Ishikawa (cell line): ENCODE measurements at regions not wholly inside any gene's neighbourhood (a gene's known extent, or its start where the extent isn't known, plus 50 kb on each side); places are given as distances from the start of the nearest gene placed in this dataset.

ENCODE experiments used
- CEBPB ChIP-seq: IDR thresholded peaks from 2 replicates; pipeline ENCODE4 v1.6.1; 2012
- CREB1 ChIP-seq: IDR thresholded peaks from 2 replicates; pipeline ENCODE4 v1.6.1; 2012; ENCODE audit warnings: low read depth
- EGR1 ChIP-seq: IDR thresholded peaks from 2 replicates; pipeline ENCODE4 v1.6.1; 2012
- EP300 ChIP-seq: IDR thresholded peaks from 2 replicates; pipeline ENCODE4 v1.6.1; 2012; ENCODE audit warnings: borderline replicate concordance
- FOXM1 ChIP-seq: IDR thresholded peaks from 2 replicates; pipeline ENCODE4 v1.6.1; 2012; ENCODE audit warnings: low read depth, borderline replicate concordance
- MAX ChIP-seq: IDR thresholded peaks from 2 replicates; pipeline ENCODE4 v1.6.1; 2012
- NFIC ChIP-seq: IDR thresholded peaks from 2 replicates; pipeline ENCODE4 v1.6.1; 2012
- RAD21 ChIP-seq: IDR thresholded peaks from 2 replicates; pipeline ENCODE4 v1.6.1; 2012; ENCODE audit warnings: low read depth
- TAF1 ChIP-seq: IDR thresholded peaks from 2 replicates; pipeline ENCODE4 v1.6.1; 2012; ENCODE audit warnings: low read depth, mild to moderate bottlenecking
- TCF12 ChIP-seq: IDR thresholded peaks from 2 replicates; pipeline ENCODE4 v1.6.1; 2012; ENCODE audit warnings: low read depth
- TEAD4 ChIP-seq: IDR thresholded peaks from 2 replicates; pipeline ENCODE4 v1.6.1; 2012
- USF1 ChIP-seq: IDR thresholded peaks from 2 replicates; pipeline ENCODE4 v1.6.1; 2012
- YY1 ChIP-seq: IDR thresholded peaks from 2 replicates; pipeline ENCODE4 v1.6.1; 2012; ENCODE audit warnings: low read depth
- ZBTB7A ChIP-seq: IDR thresholded peaks from 2 replicates; pipeline ENCODE4 v1.6.1; 2012; ENCODE audit warnings: low read depth
- TF ChIP-seq, protein P1 (sequence below): IDR thresholded peaks from 2 replicates; pipeline ENCODE4 v1.6.1; 2012; ENCODE audit warnings: low read depth, mild to moderate bottlenecking

- no peak for TF ChIP-seq TCF12
- no peak for TF ChIP-seq USF1
- no peak for TF ChIP-seq NFIC
- TF ChIP-seq TEAD4, result no peak
- no peak for TF ChIP-seq CEBPB
- TF ChIP-seq EGR1, result no peak
- no peak for TF ChIP-seq ZBTB7A
- TF ChIP-seq FOXM1, result no peak
- TF ChIP-seq, protein P1, sequence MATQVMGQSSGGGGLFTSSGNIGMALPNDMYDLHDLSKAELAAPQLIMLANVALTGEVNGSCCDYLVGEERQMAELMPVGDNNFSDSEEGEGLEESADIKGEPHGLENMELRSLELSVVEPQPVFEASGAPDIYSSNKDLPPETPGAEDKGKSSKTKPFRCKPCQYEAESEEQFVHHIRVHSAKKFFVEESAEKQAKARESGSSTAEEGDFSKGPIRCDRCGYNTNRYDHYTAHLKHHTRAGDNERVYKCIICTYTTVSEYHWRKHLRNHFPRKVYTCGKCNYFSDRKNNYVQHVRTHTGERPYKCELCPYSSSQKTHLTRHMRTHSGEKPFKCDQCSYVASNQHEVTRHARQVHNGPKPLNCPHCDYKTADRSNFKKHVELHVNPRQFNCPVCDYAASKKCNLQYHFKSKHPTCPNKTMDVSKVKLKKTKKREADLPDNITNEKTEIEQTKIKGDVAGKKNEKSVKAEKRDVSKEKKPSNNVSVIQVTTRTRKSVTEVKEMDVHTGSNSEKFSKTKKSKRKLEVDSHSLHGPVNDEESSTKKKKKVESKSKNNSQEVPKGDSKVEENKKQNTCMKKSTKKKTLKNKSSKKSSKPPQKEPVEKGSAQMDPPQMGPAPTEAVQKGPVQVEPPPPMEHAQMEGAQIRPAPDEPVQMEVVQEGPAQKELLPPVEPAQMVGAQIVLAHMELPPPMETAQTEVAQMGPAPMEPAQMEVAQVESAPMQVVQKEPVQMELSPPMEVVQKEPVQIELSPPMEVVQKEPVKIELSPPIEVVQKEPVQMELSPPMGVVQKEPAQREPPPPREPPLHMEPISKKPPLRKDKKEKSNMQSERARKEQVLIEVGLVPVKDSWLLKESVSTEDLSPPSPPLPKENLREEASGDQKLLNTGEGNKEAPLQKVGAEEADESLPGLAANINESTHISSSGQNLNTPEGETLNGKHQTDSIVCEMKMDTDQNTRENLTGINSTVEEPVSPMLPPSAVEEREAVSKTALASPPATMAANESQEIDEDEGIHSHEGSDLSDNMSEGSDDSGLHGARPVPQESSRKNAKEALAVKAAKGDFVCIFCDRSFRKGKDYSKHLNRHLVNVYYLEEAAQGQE, result no peak
- no peak for TF ChIP-seq MAX
Observed at GRCh38 chr18:46297124-46297523, 192.9 kb downstream of the HAUS1 start.

DNA sequence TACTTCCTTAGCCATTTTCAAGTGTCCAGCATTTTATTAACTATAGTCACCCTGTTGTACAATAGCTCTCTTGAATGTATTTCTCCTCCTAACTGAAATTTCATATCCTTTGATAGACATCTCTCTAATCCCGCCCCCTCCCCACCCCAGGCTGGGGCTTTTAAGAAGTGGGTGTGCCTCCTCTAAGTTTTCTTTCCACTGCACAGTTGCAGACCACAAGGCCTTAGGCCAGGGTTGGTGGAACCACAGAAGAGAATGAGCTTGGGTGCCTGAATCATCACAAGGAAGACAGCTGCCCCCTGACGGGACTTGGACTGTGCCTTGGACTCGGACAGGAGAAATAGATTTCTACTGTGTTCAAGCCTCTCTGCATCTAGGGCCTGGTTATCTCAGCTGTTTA lies 193.4 kb downstream of the HAUS1 start:
- TF ChIP-seq EGR1 (no peak), TAF1 (no peak), CEBPB (no peak), ZBTB7A (no peak), EP300 (no peak), CREB1 (no peak), YY1 (no peak), USF1 (no peak), TCF12 (no peak), NFIC (no peak), MAX (no peak), FOXM1 (no peak), TEAD4 (no peak), RAD21 (no peak)
- TF ChIP-seq, protein P1, result no peak

DNA sequence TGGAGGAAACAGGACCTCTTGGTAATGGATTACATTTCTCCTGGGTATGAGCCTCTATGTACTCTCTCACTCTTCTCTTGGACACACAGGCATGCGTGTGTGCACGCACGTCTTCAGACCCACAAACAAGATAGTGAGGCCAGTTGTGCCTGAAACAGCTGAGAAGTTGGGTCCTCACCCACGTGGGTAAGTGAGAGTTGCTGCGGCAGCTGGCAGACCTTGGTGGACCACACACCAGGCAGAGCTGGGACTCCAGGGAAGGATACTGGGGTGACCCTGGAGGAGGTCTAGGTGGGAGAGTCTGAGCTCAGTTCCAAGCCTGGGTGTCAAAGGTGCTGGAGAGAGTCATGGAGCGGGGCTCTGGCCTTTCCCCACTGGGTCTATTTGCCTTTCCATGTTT lies 194.3 kb downstream of the HAUS1 start:
- TF ChIP-seq ZBTB7A (no peak), USF1 (no peak), CEBPB (no peak), TAF1 (no peak), FOXM1 (no peak), RAD21 (no peak), EGR1 (no peak), TCF12 (no peak), TEAD4 (no peak), YY1 (no peak), NFIC (no peak), EP300 (no peak), MAX (no peak)
- TF ChIP-seq, protein P1, result no peak

- TF ChIP-seq ZBTB7A, result no peak
- TF ChIP-seq TEAD4, result no peak
- TF ChIP-seq EGR1, result no peak
- TF ChIP-seq FOXM1, result no peak
- no peak for TF ChIP-seq YY1
- TF ChIP-seq RAD21, result no peak
- TF ChIP-seq CEBPB, result no peak
- no peak for TF ChIP-seq CREB1
Observed at GRCh38 chr18:46299465-46300008, 195.4 kb downstream of the HAUS1 start.
